ENCODE measurements at regions not wholly inside any gene's neighbourhood (a gene's known extent, or its start where the extent isn't known, plus 50 kb on each side); places are given as distances from the start of the nearest gene placed in this dataset.

GRCh38 chr5:133761632-133762031 is 149.3 kb upstream of the FSTL4 start:
- WGBS (ENCODE audit: insufficient coverage, low coverage, low lambda C conversion rate, missing lambda C conversion rate) = 80% methylated on average over 4 of the region's 4 CpGs
- no peaks in the 10 kb centered on the region for H3K9me3 ChIP-seq
- no peaks in the 10 kb centered on the region for H3K4me1 ChIP-seq
- H3K36me3 ChIP-seq = no peaks in the 10 kb centered on the region
- TF ChIP-seq CTCF (IDR thresholded peaks at IDR 0.05) (no peak), POLR2A (IDR thresholded peaks at IDR 0.05) (no peak)
- H3K27me3 ChIP-seq = no peaks in the 10 kb centered on the region
- intact Hi-C loops (cut with DNase I) = no loop called here
- H3K4me3 ChIP-seq = no peak overlapping the region
- ATAC-seq = no peak
- H3K27ac ChIP-seq = no peak overlapping the region
- no peak for DNase-seq

DNA sequence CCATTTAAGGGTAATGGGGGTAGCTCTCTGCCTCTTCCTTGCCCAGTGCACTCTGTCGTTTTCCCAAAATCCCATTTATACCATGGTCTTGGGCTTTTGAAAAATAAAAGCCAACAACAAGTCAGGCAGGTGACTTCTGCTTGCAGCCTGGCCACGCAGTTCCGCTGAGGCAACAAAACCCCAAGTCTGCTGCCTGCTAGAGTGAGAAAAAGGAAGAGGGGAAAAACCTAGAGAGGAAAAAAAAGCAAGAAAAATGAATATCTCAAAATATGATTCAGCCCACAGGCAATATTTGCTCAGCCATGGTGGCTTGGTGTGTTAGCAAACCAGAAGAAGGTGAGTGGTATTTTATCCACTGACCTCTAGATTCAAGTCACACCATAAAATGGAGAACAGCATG is 148.2 kb upstream of the FSTL4 start:
- TF ChIP-seq CTCF (IDR thresholded peaks at IDR 0.05) = no peak
- TF ChIP-seq POLR2A (IDR thresholded peaks at IDR 0.05) = no peak
- H3K27ac ChIP-seq = no peak overlapping the region
- H3K4me3 ChIP-seq = no peak overlapping the region
- ATAC-seq = no peak
- no peaks in the 10 kb centered on the region for H3K4me1 ChIP-seq
- DNase-seq = no peak
- H3K27me3 ChIP-seq = no peaks in the 10 kb centered on the region
- H3K9me3 ChIP-seq = no peaks in the 10 kb centered on the region
- no peaks in the 10 kb centered on the region for H3K36me3 ChIP-seq
- WGBS (ENCODE audit: insufficient coverage, low coverage, low lambda C conversion rate, missing lambda C conversion rate) = no CpG with 5 or more reads among the region's 3 CpGs
- intact Hi-C loops (cut with DNase I) = no loop called here

DNA sequence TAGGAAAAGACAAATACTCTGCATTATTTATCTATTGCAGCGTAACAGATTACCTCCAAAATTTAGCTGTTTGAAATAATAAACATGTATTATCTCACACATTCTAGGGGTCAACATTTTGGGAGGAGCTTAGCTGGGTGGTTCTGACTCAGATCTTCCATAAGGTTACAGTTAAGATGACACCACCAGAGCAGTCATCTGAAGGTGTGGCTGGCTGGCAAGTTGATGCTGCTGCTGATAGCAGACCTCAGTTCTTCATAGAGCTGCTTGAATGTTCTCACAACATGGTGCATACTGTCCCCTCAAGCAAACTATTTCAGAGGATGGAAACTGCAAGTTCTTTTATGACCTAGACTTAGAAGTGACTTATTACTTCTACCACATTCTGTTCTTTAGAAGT is 146.3 kb upstream of the FSTL4 start:
- Histone ChIP-seq H3K27me3 (no peaks in the 10 kb centered on the region), H3K27ac (no peak overlapping the region), H3K4me1 (no peaks in the 10 kb centered on the region), H3K36me3 (no peaks in the 10 kb centered on the region), H3K4me3 (no peak overlapping the region), H3K9me3 (no peaks in the 10 kb centered on the region)
- TF ChIP-seq POLR2A (IDR thresholded peaks at IDR 0.05) = no peak
- TF ChIP-seq CTCF (IDR thresholded peaks at IDR 0.05) = no peak
- intact Hi-C loops (cut with DNase I) = no loop called here
- 77% methylated on average over 1 of the region's 1 CpG for WGBS (ENCODE audit: insufficient coverage, low coverage, low lambda C conversion rate, missing lambda C conversion rate)
- ATAC-seq (no peak), DNase-seq (no peak)

- Histone ChIP-seq H3K27me3 (no peaks in the 10 kb centered on the region), H3K9me3 (no peaks in the 10 kb centered on the region), H3K4me3 (no peak overlapping the region), H3K27ac (no peak overlapping the region), H3K36me3 (no peaks in the 10 kb centered on the region), H3K4me1 (no peaks in the 10 kb centered on the region)
- TF ChIP-seq POLR2A (IDR thresholded peaks at IDR 0.05) = no peak
- TF ChIP-seq CTCF (IDR thresholded peaks at IDR 0.05) = no peak
- 47% methylated on average over 8 of the region's 8 CpGs for WGBS (ENCODE audit: insufficient coverage, low coverage, low lambda C conversion rate, missing lambda C conversion rate)
- intact Hi-C loops (cut with DNase I) = no loop called here
- no peak for DNase-seq
- ATAC-seq = no peak
Observed at GRCh38 chr5:133757396-133757945, 145.1 kb upstream of the FSTL4 start.

GRCh38 chr5:133756756-133757155 is 144.4 kb upstream of the FSTL4 start:
- ATAC-seq (no peak), DNase-seq (no peak)
- WGBS (ENCODE audit: insufficient coverage, low coverage, low lambda C conversion rate, missing lambda C conversion rate) = 52% methylated on average over 3 of the region's 3 CpGs
- no peaks in the 10 kb centered on the region for H3K9me3 ChIP-seq
- no peaks in the 10 kb centered on the region for H3K36me3 ChIP-seq
- no peaks in the 10 kb centered on the region for H3K27me3 ChIP-seq
- H3K27ac ChIP-seq = no peak overlapping the region
- intact Hi-C loops (cut with DNase I) = no loop called here
- no peak for TF ChIP-seq CTCF (IDR thresholded peaks at IDR 0.05)
- no peak for TF ChIP-seq POLR2A (IDR thresholded peaks at IDR 0.05)
- H3K4me3 ChIP-seq = no peak overlapping the region
- H3K4me1 ChIP-seq = no peaks in the 10 kb centered on the region

Data from right lobe of liver (tissue), 6 donors.